Kidney epithelial cell (primary cell): ENCODE measurements at regions not wholly inside any gene's neighbourhood (a gene's known extent, or its start where the extent isn't known, plus 50 kb on each side); places are given as distances from the start of the nearest gene placed in this dataset.

ENCODE experiments used
- DNase-seq: peaks from one replicate; pipeline ENCODE4 v3.0.0-alpha.2; 2010; ENCODE audit warnings: low read depth
- H3K27me3 ChIP-seq: 2 replicates; pipeline ENCODE4 v1.6.0; 2011; ENCODE audit warnings: low read length; ENCODE audit not compliant: control insufficient read depth, insufficient read depth
- H3K36me3 ChIP-seq: 2 replicates; pipeline ENCODE4 v1.5.1; 2011; ENCODE audit warnings: low read length; ENCODE audit not compliant: control insufficient read depth, insufficient read depth
- H3K4me3 ChIP-seq: 2 replicates; pipeline ENCODE4 v1.5.1; 2011; ENCODE audit warnings: low read depth, mild to moderate bottlenecking, control low read depth, low read length
- TF ChIP-seq, protein P1 (sequence below): IDR thresholded peaks from 2 replicates; pipeline ENCODE4 v1.5.1; 2011; ENCODE audit warnings: mild to moderate bottlenecking, moderate library complexity, low read length, control low read depth, inconsistent platforms; ENCODE audit not compliant: insufficient read depth, poor library complexity, severe bottlenecking

DNA sequence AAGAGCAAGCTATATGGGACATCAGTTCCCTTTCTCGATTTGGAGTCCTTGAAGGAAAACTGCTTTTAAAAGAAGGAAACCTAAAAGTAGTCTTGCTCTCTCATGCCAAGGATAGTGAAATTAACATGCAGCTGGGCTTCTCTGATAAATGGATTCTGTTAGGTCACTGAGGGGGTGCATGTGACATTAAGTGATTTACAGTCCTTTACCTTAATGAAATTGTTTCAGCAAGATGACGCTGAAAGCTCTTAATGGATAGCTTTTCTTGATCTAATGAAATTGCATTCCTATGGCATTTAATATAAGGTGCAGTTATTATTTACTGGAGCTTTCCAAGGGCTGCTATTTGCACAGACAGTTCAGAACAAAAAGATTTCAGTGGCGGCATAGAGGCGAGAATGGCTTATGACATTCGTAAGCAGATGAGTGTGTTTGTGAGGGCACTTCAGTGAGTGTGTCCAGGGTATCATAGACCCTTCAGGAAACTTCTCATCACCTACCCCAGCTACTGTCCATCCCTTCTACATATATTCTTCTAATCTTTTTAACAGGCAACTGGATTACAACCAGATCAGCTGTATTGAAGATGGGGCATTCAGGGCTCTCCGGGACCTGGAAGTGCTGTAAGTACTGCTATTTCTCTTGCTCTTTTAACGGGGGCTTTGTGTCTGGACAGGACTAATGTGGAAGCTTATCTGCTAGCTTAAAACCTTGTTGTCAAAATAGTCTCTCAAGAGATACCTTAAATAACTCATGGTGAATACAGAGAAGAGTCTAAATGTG lies 219.9 kb upstream of the PACRGL start:
- H3K27me3 ChIP-seq: no peaks in the 10 kb centered on the region

DNA sequence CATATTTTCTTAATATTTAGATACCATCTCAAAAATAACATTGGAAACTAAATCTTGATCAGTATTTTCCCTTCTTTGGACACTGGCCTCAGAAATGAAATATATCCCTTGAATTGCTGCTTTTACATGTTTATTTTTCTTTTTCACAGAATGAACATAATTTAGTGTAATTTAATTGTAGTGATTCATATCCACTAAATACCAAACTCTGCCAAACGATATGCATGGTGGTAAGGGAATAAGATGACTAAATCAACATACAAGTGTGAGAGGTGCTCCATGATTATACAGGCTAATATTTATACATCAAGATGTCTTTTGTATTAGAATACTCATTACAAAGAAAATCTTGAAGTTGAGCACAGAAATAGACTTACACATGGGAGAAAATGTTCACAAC lies 216.8 kb upstream of the PACRGL start:
- no peak overlapping the region for H3K4me3 ChIP-seq
- H3K27me3 ChIP-seq: no peaks in the 10 kb centered on the region
- TF ChIP-seq, protein P1, sequence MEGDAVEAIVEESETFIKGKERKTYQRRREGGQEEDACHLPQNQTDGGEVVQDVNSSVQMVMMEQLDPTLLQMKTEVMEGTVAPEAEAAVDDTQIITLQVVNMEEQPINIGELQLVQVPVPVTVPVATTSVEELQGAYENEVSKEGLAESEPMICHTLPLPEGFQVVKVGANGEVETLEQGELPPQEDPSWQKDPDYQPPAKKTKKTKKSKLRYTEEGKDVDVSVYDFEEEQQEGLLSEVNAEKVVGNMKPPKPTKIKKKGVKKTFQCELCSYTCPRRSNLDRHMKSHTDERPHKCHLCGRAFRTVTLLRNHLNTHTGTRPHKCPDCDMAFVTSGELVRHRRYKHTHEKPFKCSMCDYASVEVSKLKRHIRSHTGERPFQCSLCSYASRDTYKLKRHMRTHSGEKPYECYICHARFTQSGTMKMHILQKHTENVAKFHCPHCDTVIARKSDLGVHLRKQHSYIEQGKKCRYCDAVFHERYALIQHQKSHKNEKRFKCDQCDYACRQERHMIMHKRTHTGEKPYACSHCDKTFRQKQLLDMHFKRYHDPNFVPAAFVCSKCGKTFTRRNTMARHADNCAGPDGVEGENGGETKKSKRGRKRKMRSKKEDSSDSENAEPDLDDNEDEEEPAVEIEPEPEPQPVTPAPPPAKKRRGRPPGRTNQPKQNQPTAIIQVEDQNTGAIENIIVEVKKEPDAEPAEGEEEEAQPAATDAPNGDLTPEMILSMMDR: no peak
- H3K36me3 ChIP-seq: no peaks in the 10 kb centered on the region
- DNase-seq: no peak

More for the DNA sequence above, 219.9 kb upstream of the PACRGL start:
- DNase-seq: no peak
- no peaks in the 10 kb centered on the region for H3K36me3 ChIP-seq
- no peak overlapping the region for H3K4me3 ChIP-seq
- TF ChIP-seq, protein P1: no peak

DNA sequence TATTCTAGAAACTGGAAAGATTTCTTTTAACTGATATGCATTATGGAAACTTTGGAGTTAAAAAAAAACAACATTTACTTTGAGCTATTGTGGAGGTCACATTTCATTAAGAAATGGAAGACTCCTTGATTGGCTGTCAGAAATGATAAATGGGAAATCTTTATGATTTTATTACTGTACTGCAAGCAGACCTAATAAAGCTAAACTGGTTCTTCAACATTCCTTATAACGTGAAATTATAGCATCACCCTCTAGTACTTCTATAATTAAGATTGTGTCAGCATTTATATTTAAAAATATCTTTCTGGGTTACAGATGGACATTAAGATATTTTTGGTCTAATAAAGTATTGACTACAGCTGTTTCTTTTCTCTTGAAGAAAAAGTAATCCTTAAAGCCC lies 213.8 kb upstream of the PACRGL start:
- TF ChIP-seq, protein P1: no peak
- Histone ChIP-seq H3K4me3 (no peak overlapping the region), H3K27me3 (no peaks in the 10 kb centered on the region), H3K36me3 (no peaks in the 10 kb centered on the region)
- no peak for DNase-seq

DNA sequence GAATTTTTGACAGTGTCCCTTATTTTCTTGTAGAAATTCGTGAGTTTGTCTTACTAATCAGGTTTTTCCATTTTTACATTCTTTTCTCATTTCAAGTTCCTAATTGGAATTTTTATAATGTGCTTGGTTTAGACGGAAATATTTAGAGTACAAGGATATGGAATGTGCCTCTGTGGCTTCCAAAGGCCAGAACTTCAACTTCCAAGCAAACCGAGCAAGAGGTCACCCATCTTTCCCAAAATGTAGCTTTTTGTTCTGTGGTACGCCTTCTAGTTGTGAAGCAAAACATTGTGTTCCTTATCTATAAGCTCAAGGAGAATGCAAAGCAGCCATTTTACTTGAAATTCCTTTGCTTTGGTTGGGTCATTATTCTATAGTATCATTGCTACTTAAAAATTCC lies 212.8 kb upstream of the PACRGL start:
- TF ChIP-seq, protein P1: no peak
- DNase-seq: no peak
- no peaks in the 10 kb centered on the region for H3K27me3 ChIP-seq

DNA sequence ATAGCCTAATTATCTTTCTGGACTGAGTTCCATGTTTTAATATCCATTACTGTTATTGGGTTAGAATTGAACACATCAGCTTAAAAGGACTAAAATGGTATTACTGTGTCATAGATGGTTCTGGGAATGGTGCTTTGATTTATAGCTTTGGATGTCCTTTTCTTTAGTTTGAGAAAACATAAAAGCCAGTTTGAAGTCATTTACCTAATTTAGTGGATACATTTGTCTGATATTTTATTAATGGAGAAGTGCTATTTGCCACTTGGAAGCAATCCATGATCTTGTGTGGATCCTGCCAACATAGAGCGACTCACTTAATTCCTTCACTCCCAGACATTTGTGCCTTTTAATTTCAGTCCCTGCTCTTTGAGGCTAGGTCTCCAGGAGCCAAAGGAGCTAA lies 212.4 kb upstream of the PACRGL start:
- H3K36me3 ChIP-seq: no peaks in the 10 kb centered on the region
- no peak for DNase-seq
- TF ChIP-seq, protein P1: no peak
- no peak overlapping the region for H3K4me3 ChIP-seq
- H3K27me3 ChIP-seq: no peaks in the 10 kb centered on the region

More for the DNA sequence above, 212.8 kb upstream of the PACRGL start:
- no peak overlapping the region for H3K4me3 ChIP-seq
- no peaks in the 10 kb centered on the region for H3K36me3 ChIP-seq

DNA sequence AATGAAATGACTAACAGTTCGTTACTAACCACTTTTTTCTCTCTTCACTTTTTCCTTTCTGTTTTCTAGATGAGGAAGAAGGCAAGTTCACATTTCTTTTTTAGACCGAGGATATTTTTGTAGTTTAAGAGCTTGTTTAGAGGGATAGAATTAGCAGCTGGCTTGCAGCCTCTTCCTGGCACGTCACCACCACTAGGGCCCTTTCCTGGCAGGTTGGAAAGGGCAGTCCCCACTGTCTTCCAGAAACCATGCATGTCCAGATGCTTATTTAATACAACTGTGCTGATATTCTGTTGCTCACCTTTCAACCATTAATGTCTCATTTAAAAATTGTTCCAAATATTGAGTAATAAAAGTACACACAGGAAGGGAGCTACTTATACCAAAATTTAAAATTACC lies 209.5 kb upstream of the PACRGL start:
- TF ChIP-seq, protein P1: no peak
- DNase-seq: no peak
- no peaks in the 10 kb centered on the region for H3K27me3 ChIP-seq
- no peak overlapping the region for H3K4me3 ChIP-seq
- no peaks in the 10 kb centered on the region for H3K36me3 ChIP-seq
